GM23338 (cell line): ENCODE measurements at regions not wholly inside any gene's neighbourhood (a gene's known extent, or its start where the extent isn't known, plus 50 kb on each side); places are given as distances from the start of the nearest gene placed in this dataset.

ENCODE experiments used
- ATAC-seq: fragments of 200-7000 bp; cut with Tn5 transposase; 3 replicates; pipeline ENCODE4 v1.9.1; 2020
- DNase-seq: peaks from one replicate; pipeline ENCODE4 v3.0.0-alpha.2; 2015; ENCODE audit warnings: low spot score
- H2AFZ ChIP-seq: fragments of 200-600 bp; sonication (generic); 2 replicates; pipeline ENCODE4 v1.8.0; 2016; ENCODE audit warnings: antibody characterized with exemption, mild to moderate bottlenecking, moderate library complexity
- H3F3A ChIP-seq: fragments of 200-600 bp; sonication (generic); replicated peaks from 2 replicates; pipeline ENCODE4 v1.8.0; 2017; ENCODE audit warnings: antibody characterized with exemption, mixed run types, low read depth
- H3K27ac ChIP-seq: fragments of 200-600 bp; sonication (generic); 2 replicates; pipeline ENCODE4 v1.6.1; 2016; ENCODE audit warnings: low read depth
- H3K27me3 ChIP-seq: fragments of 200-600 bp; sonication (generic); 2 replicates; pipeline ENCODE4 v1.8.0; 2016; ENCODE audit warnings: mild to moderate bottlenecking, mixed run types, moderate library complexity; ENCODE audit not compliant: insufficient read depth
- H3K36me3 ChIP-seq: fragments of 200-600 bp; sonication (generic); 2 replicates; pipeline ENCODE4 v1.8.0; 2016; ENCODE audit warnings: mild to moderate bottlenecking; ENCODE audit not compliant: insufficient read depth
- H3K4me1 ChIP-seq: fragments of 200-600 bp; sonication (generic); 2 replicates; pipeline ENCODE4 v1.8.0; 2016; ENCODE audit warnings: mild to moderate bottlenecking, moderate library complexity; ENCODE audit not compliant: insufficient read depth
- H3K4me2 ChIP-seq: fragments of 200-600 bp; sonication (generic); 2 replicates; pipeline ENCODE4 v1.7.1; 2017; ENCODE audit warnings: mixed run types
- H3K4me3 ChIP-seq: fragments of 200-600 bp; sonication (generic); 2 replicates; pipeline ENCODE4 v1.6.1; 2016; ENCODE audit warnings: mixed run types
- H3K79me2 ChIP-seq: fragments of 200-600 bp; sonication (generic); replicated peaks from 2 replicates; pipeline ENCODE4 v1.8.0; 2017; ENCODE audit warnings: mild to moderate bottlenecking; ENCODE audit not compliant: insufficient read depth
- H3K9me2 ChIP-seq: fragments of 200-600 bp; sonication (generic); 2 replicates; pipeline ENCODE4 v1.8.0; 2017; ENCODE audit not compliant: insufficient read depth
- H4K20me1 ChIP-seq: fragments of 200-600 bp; sonication (generic); replicated peaks from 2 replicates; pipeline ENCODE4 v1.8.0; 2017; ENCODE audit warnings: mild to moderate bottlenecking; ENCODE audit not compliant: insufficient read depth
- H3K27ac Mint-ChIP-seq: 2 replicates; pipeline ENCODE4 v1.8.0; 2020; ENCODE audit warnings: inconsistent platforms, mild to moderate bottlenecking, moderate library complexity, mixed read lengths
- H3K27me3 Mint-ChIP-seq: 3 replicates; pipeline ENCODE4 v1.8.0; 2022; ENCODE audit warnings: low read depth, mild to moderate bottlenecking, moderate library complexity, mixed read lengths, inconsistent platforms; ENCODE audit not compliant: insufficient read depth, poor library complexity
- H3K36me3 Mint-ChIP-seq: 3 replicates; pipeline ENCODE4 v1.8.0; 2021; ENCODE audit warnings: low read depth, mild to moderate bottlenecking, inconsistent platforms, moderate library complexity, mixed read lengths
- H3K4me1 Mint-ChIP-seq: 3 replicates; pipeline ENCODE4 v1.8.0; 2020; ENCODE audit warnings: mild to moderate bottlenecking, inconsistent platforms, mixed read lengths
- H3K4me3 Mint-ChIP-seq: 3 replicates; pipeline ENCODE4 v1.8.0; 2021; ENCODE audit warnings: moderate library complexity, mild to moderate bottlenecking, inconsistent platforms, mixed read lengths
- H3K9me3 Mint-ChIP-seq: 3 replicates; pipeline ENCODE4 v1.8.0; 2020; ENCODE audit warnings: moderate library complexity, mild to moderate bottlenecking, inconsistent platforms, mixed read lengths
- CREB1 ChIP-seq: fragments of 250-450 bp; sonication (Bioruptor Pico); IDR thresholded peaks from 2 replicates; pipeline ENCODE4 v1.5.0; 2020; ENCODE audit warnings: low read depth, mild to moderate bottlenecking, moderate library complexity
- EZH2 ChIP-seq: fragments of 200-600 bp; sonication (generic); IDR thresholded peaks from one replicate; pipeline ENCODE4 v1.8.0; 2017; ENCODE audit warnings: antibody characterized with exemption, mild to moderate bottlenecking, low read depth; ENCODE audit not compliant: unreplicated experiment
- EZH2phosphoT487 ChIP-seq: fragments of 200-600 bp; sonication (generic); IDR thresholded peaks from one replicate; pipeline ENCODE4 v1.8.1; 2018; ENCODE audit warnings: antibody characterized with exemption; ENCODE audit not compliant: unreplicated experiment
- JUNB ChIP-seq: IDR thresholded peaks from one replicate; pipeline ENCODE4 v1.6.1; 2016; ENCODE audit warnings: antibody characterized with exemption; ENCODE audit not compliant: unreplicated experiment
- NANOG ChIP-seq: IDR thresholded peaks from 2 replicates; pipeline ENCODE4 v1.6.1; 2016; ENCODE audit warnings: antibody characterized with exemption, borderline replicate concordance
- POLR2AphosphoS5 ChIP-seq: IDR thresholded peaks from 2 replicates; pipeline ENCODE4 v1.6.1; 2016; ENCODE audit warnings: antibody characterized with exemption, low read depth
- STAT1 ChIP-seq: IDR thresholded peaks from one replicate; pipeline ENCODE4 v1.6.1; 2016; ENCODE audit warnings: antibody characterized with exemption; ENCODE audit not compliant: unreplicated experiment
- ZNF114 ChIP-seq: fragments of 250-450 bp; sonication (Bioruptor Pico); IDR thresholded peaks from 2 replicates; pipeline ENCODE4 v1.5.0; 2020; ENCODE audit warnings: mild to moderate bottlenecking, moderate library complexity
- ZNF331 ChIP-seq: fragments of 250-450 bp; sonication (Bioruptor Pico); IDR thresholded peaks from 2 replicates; pipeline ENCODE4 v1.5.0; 2020; ENCODE audit warnings: low read depth, mild to moderate bottlenecking, moderate library complexity
- ZNF462 ChIP-seq: fragments of 250-450 bp; sonication (Bioruptor Pico); IDR thresholded peaks from 2 replicates; pipeline ENCODE4 v1.5.0; 2020; ENCODE audit warnings: mild to moderate bottlenecking, moderate library complexity
- TF ChIP-seq, protein P1 (sequence below): IDR thresholded peaks from 2 replicates; pipeline ENCODE4 v1.6.1; 2016; ENCODE audit warnings: antibody characterized with exemption
- TF ChIP-seq, protein P2 (sequence below), 2 experiments: fragments of 200-600 bp in 1 of 2; sonication (generic) in 1 of 2; conservative IDR thresholded peaks; 2 replicates each; pipeline versions ENCODE4 v1.5.1 to v1.6.1; 2016 to 2017; ENCODE audit warnings: antibody characterized with exemption in 2 of 2, low read depth in 2 of 2, mild to moderate bottlenecking in 2 of 2, moderate library complexity in 1 of 2
- TF ChIP-seq, protein P3 (sequence below): IDR thresholded peaks from one replicate; pipeline ENCODE4 v1.6.1; 2018; ENCODE audit warnings: antibody characterized with exemption; ENCODE audit not compliant: unreplicated experiment

- no peak overlapping the region for H3K4me3 ChIP-seq
- TF ChIP-seq CREB1 (CRISPR knock-in tag): no peak
- no peak for TF ChIP-seq POLR2AphosphoS5
- no peak for TF ChIP-seq EZH2
- no peak for TF ChIP-seq ZNF114 (CRISPR knock-in tag)
- TF ChIP-seq, protein P1, sequence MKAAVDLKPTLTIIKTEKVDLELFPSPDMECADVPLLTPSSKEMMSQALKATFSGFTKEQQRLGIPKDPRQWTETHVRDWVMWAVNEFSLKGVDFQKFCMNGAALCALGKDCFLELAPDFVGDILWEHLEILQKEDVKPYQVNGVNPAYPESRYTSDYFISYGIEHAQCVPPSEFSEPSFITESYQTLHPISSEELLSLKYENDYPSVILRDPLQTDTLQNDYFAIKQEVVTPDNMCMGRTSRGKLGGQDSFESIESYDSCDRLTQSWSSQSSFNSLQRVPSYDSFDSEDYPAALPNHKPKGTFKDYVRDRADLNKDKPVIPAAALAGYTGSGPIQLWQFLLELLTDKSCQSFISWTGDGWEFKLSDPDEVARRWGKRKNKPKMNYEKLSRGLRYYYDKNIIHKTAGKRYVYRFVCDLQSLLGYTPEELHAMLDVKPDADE: no peak
- no peak for TF ChIP-seq NANOG
- TF ChIP-seq ZNF462 (CRISPR knock-in tag): no peak
- no peak for TF ChIP-seq JUNB
- no peak for TF ChIP-seq ZNF331
- TF ChIP-seq STAT1: no peak
- TF ChIP-seq, protein P2, sequence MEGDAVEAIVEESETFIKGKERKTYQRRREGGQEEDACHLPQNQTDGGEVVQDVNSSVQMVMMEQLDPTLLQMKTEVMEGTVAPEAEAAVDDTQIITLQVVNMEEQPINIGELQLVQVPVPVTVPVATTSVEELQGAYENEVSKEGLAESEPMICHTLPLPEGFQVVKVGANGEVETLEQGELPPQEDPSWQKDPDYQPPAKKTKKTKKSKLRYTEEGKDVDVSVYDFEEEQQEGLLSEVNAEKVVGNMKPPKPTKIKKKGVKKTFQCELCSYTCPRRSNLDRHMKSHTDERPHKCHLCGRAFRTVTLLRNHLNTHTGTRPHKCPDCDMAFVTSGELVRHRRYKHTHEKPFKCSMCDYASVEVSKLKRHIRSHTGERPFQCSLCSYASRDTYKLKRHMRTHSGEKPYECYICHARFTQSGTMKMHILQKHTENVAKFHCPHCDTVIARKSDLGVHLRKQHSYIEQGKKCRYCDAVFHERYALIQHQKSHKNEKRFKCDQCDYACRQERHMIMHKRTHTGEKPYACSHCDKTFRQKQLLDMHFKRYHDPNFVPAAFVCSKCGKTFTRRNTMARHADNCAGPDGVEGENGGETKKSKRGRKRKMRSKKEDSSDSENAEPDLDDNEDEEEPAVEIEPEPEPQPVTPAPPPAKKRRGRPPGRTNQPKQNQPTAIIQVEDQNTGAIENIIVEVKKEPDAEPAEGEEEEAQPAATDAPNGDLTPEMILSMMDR (conservative IDR thresholded peaks at IDR 0.05; ENCODE audit: low read depth in 2 of 2): no peak
- TF ChIP-seq, protein P3, sequence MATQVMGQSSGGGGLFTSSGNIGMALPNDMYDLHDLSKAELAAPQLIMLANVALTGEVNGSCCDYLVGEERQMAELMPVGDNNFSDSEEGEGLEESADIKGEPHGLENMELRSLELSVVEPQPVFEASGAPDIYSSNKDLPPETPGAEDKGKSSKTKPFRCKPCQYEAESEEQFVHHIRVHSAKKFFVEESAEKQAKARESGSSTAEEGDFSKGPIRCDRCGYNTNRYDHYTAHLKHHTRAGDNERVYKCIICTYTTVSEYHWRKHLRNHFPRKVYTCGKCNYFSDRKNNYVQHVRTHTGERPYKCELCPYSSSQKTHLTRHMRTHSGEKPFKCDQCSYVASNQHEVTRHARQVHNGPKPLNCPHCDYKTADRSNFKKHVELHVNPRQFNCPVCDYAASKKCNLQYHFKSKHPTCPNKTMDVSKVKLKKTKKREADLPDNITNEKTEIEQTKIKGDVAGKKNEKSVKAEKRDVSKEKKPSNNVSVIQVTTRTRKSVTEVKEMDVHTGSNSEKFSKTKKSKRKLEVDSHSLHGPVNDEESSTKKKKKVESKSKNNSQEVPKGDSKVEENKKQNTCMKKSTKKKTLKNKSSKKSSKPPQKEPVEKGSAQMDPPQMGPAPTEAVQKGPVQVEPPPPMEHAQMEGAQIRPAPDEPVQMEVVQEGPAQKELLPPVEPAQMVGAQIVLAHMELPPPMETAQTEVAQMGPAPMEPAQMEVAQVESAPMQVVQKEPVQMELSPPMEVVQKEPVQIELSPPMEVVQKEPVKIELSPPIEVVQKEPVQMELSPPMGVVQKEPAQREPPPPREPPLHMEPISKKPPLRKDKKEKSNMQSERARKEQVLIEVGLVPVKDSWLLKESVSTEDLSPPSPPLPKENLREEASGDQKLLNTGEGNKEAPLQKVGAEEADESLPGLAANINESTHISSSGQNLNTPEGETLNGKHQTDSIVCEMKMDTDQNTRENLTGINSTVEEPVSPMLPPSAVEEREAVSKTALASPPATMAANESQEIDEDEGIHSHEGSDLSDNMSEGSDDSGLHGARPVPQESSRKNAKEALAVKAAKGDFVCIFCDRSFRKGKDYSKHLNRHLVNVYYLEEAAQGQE: no peak
- TF ChIP-seq EZH2phosphoT487: no peak
- no peak overlapping the region for H3K4me2 ChIP-seq
- no peaks in the 10 kb centered on the region for H4K20me1 ChIP-seq
- H3K27ac Mint-ChIP-seq: no peak overlapping the region
- H3K27ac ChIP-seq: no peak overlapping the region
- peaks cover 8% of the 10 kb centered on the region for H3K27me3 Mint-ChIP-seq
- peaks cover 38% of the 10 kb centered on the region for H3K36me3 Mint-ChIP-seq
- no peak overlapping the region for H2AFZ ChIP-seq
- no peaks in the 10 kb centered on the region for H3K4me1 ChIP-seq
- peaks cover 99% of the 10 kb centered on the region for H3K9me3 Mint-ChIP-seq
- DNase-seq (no peak), ATAC-seq (no peak)
- H3K79me2 ChIP-seq: no peaks in the 10 kb centered on the region
- no peaks in the 10 kb centered on the region for H3K4me1 Mint-ChIP-seq
- H3F3A ChIP-seq: no peaks in the 10 kb centered on the region
- no peaks in the 10 kb centered on the region for H3K36me3 ChIP-seq
- no peaks in the 10 kb centered on the region for H3K27me3 ChIP-seq
- H3K9me2 ChIP-seq: no peaks in the 10 kb centered on the region
- no peak overlapping the region for H3K4me3 Mint-ChIP-seq
Observed at GRCh38 chr16:35146031-35146710, 1686.8 kb downstream of the TP53TG3F start.
